HepG2 (cell line): ENCODE measurements at regions not wholly inside any gene's neighbourhood (a gene's known extent, or its start where the extent isn't known, plus 50 kb on each side); places are given as distances from the start of the nearest gene placed in this dataset.

Experiments used
- ATF1 ChIP-seq: IDR thresholded peaks from 2 replicates; pipeline ENCODE4 v1.6.1; 2016; ENCODE audit warnings: mild to moderate bottlenecking, control low read depth
- BRD4 ChIP-seq: sonication (generic); formaldehyde crosslinking; IDR thresholded peaks from 2 replicates; pipeline ENCODE4 v1.4.0; 2020; ENCODE audit warnings: missing genetic modification reagents
- DBP ChIP-seq: sonication (generic); formaldehyde crosslinking; IDR thresholded peaks from 2 replicates; pipeline ENCODE4 v1.4.0; 2020; ENCODE audit warnings: missing genetic modification reagents; ENCODE audit errors: not compliant biosample characterization
- FOXC1 ChIP-seq: sonication (generic); formaldehyde crosslinking; IDR thresholded peaks from 2 replicates; pipeline ENCODE4 v1.8.0; 2022; ENCODE audit warnings: mild to moderate bottlenecking, missing genetic modification reagents, borderline replicate concordance
- GABPB1 ChIP-seq: IDR thresholded peaks from 2 replicates; pipeline ENCODE4 v1.6.1; 2016; ENCODE audit warnings: mild to moderate bottlenecking, missing genetic modification reagents, moderate library complexity, missing compliant biosample characterization
- GATAD1 ChIP-seq: IDR thresholded peaks from 2 replicates; pipeline ENCODE4 v1.6.1; 2016; ENCODE audit warnings: missing genetic modification reagents, missing compliant biosample characterization
- GFI1 ChIP-seq: sonication (generic); formaldehyde crosslinking; IDR thresholded peaks from 2 replicates; pipeline ENCODE4 v1.5.0; 2020; ENCODE audit warnings: missing genetic modification reagents, mild to moderate bottlenecking, borderline replicate concordance
- MTERF4 ChIP-seq: sonication (generic); formaldehyde crosslinking; IDR thresholded peaks from 2 replicates; pipeline ENCODE4 v1.8.0; 2023; ENCODE audit warnings: mild to moderate bottlenecking, missing genetic modification reagents
- NR2C2 ChIP-seq: sonication (generic); formaldehyde crosslinking; IDR thresholded peaks from 2 replicates; pipeline ENCODE4 v1.4.0; 2020; ENCODE audit warnings: missing genetic modification reagents, mild to moderate bottlenecking, moderate library complexity, borderline replicate concordance
- PAWR ChIP-seq: sonication (generic); formaldehyde crosslinking; IDR thresholded peaks from 2 replicates; pipeline ENCODE4 v1.4.0; 2020; ENCODE audit warnings: missing genetic modification reagents, mild to moderate bottlenecking, borderline replicate concordance
- SAFB2 ChIP-seq: sonication (generic); formaldehyde crosslinking; IDR thresholded peaks from 2 replicates; pipeline ENCODE4 v1.5.1; 2020; ENCODE audit warnings: missing genetic modification reagents, low read depth, mild to moderate bottlenecking, borderline replicate concordance
- SMARCC2 ChIP-seq: fragments of 450-650 bp; IDR thresholded peaks from 2 replicates; pipeline ENCODE4 v1.6.1; 2017; ENCODE audit warnings: antibody characterized with exemption, mild to moderate bottlenecking
- SSRP1 ChIP-seq: IDR thresholded peaks from 2 replicates; pipeline ENCODE4 v1.6.1; 2016; ENCODE audit warnings: control low read depth
- TBP ChIP-seq: sonication (generic); formaldehyde crosslinking; IDR thresholded peaks from 2 replicates; pipeline ENCODE4 v1.5.0; 2020; ENCODE audit warnings: missing genetic modification reagents
- UBTF ChIP-seq: sonication (generic); formaldehyde crosslinking; IDR thresholded peaks from 2 replicates; pipeline ENCODE4 v1.4.0; 2020; ENCODE audit warnings: mild to moderate bottlenecking, missing genetic modification reagents
- ZBTB14 ChIP-seq: sonication (generic); formaldehyde crosslinking; IDR thresholded peaks from 2 replicates; pipeline ENCODE4 v1.4.0; 2020; ENCODE audit warnings: missing genetic modification reagents
- ZMAT3 ChIP-seq: sonication (generic); formaldehyde crosslinking; conservative IDR thresholded peaks from 2 replicates; pipeline ENCODE4 v1.7.0; 2021; ENCODE audit warnings: missing genetic modification reagents
- ZMYM2 ChIP-seq: sonication (generic); formaldehyde crosslinking; IDR thresholded peaks from 2 replicates; pipeline ENCODE4 v1.8.0; 2022; ENCODE audit warnings: mild to moderate bottlenecking, missing genetic modification reagents
- ZNF274 ChIP-seq: sonication (generic); formaldehyde crosslinking; IDR thresholded peaks from 2 replicates; pipeline ENCODE4 v1.5.1; 2020; ENCODE audit warnings: mild to moderate bottlenecking, missing genetic modification reagents
- ZNF333 ChIP-seq: sonication (generic); formaldehyde crosslinking; IDR thresholded peaks from 2 replicates; pipeline ENCODE4 v1.4.0; 2020; ENCODE audit warnings: mild to moderate bottlenecking, missing genetic modification reagents, borderline replicate concordance

GRCh38 chr14:73771848-73772638 lies 57.9 kb upstream of the PNMA1 start (continued):
- peak; percentile 75 for TF ChIP-seq UBTF (CRISPR knock-in tag)
- peak; percentile 6 for TF ChIP-seq DBP (CRISPR knock-in tag)
- peak; percentile 71; the same call in 1 of the 2 replicates for TF ChIP-seq ZMYM2 (CRISPR knock-in tag)
- TF ChIP-seq BRD4 (CRISPR knock-in tag): no peak
- TF ChIP-seq ZNF274 (CRISPR knock-in tag): peak; percentile 79; the same call in 1 of the 2 replicates
- TF ChIP-seq ZBTB14 (CRISPR knock-in tag): peak; percentile 46; the same call in 1 of the 2 replicates
- TF ChIP-seq NR2C2 (CRISPR knock-in tag): peak; percentile 75
- TF ChIP-seq ATF1 (CRISPR knock-in tag): 0 out of 2 replicates have a peak, but pooled peaks have one; percentile 17
- TF ChIP-seq FOXC1: peak; percentile 98
- TF ChIP-seq ZNF333: peak; percentile 81; the same call in 1 of the 2 replicates
- no peak; the same call in 1 of the 2 replicates for TF ChIP-seq SAFB2 (CRISPR knock-in tag)
- TF ChIP-seq SSRP1 (CRISPR knock-in tag): no peak
- TF ChIP-seq MTERF4 (CRISPR knock-in tag): peak; percentile 88; the same call in 1 of the 2 replicates
- TF ChIP-seq PAWR (CRISPR knock-in tag): no peak
- no peak for TF ChIP-seq SMARCC2
- TF ChIP-seq ZMAT3 (CRISPR knock-in tag): peak; percentile 74; the same call in 1 of the 2 replicates
- peak; percentile 78; the same call in 1 of the 2 replicates for TF ChIP-seq GFI1 (CRISPR knock-in tag)
- peak; percentile 70 for TF ChIP-seq GABPB1 (CRISPR knock-in tag)
- TF ChIP-seq TBP (CRISPR knock-in tag): no peak
- TF ChIP-seq GATAD1: peak; percentile 61
